GM18505 (cell line): ENCODE measurements at regions not wholly inside any gene's neighbourhood (a gene's known extent, or its start where the extent isn't known, plus 50 kb on each side); places are given as distances from the start of the nearest gene placed in this dataset.
"Not testable (repeated sequence)": the region's sequence is repeated elsewhere in the genome, so short reads cannot be mapped to it uniquely, and the experiment has no call there.

ENCODE experiments used
- ATAC-seq: cut with Tn5 transposase; IDR thresholded peaks from one replicate; pipeline ENCODE4 v1.9.1; 2021; ENCODE audit not compliant: unreplicated experiment

DNA sequence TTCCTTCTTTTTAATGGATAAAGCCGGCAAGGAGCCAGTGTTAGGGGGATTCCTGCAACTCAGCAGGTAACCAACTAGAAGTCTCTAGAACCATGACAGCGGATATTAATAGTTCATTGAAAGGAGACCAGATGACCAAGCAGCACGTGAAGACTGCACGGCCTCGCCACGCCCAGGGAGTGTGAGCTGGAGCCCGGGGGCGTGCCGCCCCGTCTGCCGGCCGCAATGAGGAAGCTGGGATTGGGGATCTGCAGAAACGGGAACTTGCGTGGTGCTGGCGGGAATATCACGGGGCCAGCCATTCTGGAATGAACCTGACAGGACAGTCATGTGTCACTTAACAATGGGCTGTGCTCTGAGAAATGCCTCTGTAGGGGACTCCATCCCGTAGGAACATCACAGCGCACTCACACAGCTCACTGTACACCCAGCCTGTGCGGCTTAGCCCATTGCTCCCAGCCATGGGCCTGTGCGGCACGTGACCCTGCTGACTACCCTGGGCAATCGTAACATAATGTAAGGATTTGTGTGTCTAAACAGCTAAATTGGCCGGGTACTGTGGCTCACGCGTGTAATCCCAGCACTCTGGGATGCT is 4092.8 kb upstream of the TPTE start:
- not testable (repeated sequence) for ATAC-seq

DNA sequence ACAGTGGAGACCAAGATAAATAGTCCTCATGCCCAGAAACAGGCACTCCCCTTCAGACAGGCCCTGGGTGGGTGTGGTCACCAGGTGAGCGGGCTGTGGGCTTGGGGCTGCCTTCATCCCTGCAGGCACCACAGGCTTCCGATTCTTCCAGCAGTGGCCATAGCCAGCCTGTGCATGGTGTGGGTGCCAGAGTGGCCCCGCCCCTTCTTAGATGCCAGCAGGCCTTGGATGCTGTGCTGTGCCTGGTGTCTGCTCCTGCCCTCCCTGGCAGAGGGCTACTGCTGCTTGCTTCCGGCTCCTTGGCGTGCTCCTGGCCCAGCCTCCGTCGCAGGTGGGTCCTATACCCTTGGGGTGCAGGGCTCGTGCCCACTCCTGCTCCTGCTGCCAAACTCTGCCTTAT is 4091.5 kb upstream of the TPTE start:
- ATAC-seq, result not testable (repeated sequence)

DNA sequence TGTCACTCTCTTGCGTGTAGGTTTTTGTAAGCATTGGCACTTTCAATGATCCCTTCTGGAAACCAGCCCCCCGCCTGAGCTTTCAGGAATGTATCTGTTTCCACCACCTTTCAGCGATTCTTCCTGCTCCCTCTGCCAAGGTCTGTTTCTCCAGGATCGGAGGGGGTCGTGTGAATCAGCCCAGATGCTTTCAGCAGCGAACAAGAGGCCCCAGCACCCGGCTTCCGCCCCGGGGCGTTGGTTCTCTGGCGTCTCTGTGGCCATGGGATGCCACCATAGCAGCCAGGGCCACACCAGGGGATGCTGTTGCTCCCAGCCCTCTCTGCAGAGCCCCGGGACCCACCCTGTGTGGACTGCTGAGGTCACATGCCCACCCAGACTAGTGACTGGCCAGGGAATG is 4088.2 kb upstream of the TPTE start:
- not testable (repeated sequence) for ATAC-seq

DNA sequence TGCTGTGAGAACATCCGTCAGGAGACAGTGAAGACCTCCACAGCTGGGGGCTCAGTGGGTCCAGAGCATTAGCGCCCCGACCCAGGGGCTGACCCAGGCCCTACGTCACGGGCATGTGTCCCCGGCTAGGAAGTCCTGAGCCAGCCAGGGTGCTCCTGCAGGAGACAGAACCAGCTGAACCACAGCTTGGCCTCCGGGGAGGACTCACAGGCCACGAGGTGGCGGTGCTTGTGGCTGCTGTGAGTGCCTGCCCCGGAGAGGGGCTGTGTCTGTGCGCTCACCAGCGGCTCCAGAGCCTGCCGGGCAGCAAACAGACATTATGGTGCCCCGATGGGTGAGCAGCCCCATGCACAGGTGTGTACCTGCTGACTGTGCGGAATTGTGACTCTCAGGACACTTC is 4085.2 kb upstream of the TPTE start:
- not testable (repeated sequence) for ATAC-seq

DNA sequence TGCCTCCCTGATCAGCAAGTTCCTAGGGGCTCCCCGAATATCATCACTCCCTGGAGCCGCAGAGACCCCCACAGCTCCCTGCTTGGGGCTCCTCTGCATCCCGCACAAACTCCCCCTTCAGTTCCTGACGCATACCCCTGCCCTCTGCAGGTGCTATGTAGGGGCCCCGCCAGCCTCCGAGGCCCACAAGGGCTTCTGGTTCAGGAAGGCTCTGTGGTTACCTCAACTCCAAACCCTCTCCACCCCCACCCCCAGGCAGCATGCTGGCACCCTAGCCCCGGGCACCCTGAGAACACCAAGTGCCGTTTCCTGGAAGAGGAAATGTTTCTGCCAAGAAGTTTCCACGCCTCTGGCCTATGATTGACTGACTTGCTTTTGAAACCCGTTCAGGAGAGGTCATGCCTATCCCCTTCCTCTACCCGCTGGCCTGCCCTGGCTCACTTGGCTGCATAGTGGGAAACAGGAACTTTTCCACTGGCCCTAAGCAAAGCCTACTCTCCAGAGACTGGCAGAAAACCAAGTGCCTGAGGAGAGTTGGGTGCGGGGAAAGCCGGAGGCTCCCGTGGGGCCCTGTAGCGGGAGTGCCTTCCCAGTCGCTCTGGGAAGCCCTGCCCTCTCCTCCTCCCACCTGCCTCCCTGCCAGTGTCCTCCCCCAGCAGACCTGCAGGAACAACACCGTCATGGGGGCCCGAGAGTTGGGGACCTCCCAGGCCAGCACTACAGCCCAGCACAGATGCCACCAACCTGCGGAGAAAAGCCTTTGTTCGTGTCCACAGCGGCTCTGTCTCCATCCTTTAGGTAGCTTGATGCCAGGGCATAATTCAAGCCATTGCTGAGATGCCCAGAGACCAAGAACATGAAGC is 4084.2 kb upstream of the TPTE start:
- ATAC-seq, result not testable (repeated sequence)

GRCh38 chr21:6437834-6438187 is 4083.6 kb upstream of the TPTE start:
- not testable (repeated sequence) for ATAC-seq

- ATAC-seq, result not testable (repeated sequence)
Observed at GRCh38 chr21:6439058-6439457, 4082.3 kb upstream of the TPTE start.

- not testable (repeated sequence) for ATAC-seq
Observed at GRCh38 chr21:6454648-6455340, 4066.6 kb upstream of the TPTE start.

DNA sequence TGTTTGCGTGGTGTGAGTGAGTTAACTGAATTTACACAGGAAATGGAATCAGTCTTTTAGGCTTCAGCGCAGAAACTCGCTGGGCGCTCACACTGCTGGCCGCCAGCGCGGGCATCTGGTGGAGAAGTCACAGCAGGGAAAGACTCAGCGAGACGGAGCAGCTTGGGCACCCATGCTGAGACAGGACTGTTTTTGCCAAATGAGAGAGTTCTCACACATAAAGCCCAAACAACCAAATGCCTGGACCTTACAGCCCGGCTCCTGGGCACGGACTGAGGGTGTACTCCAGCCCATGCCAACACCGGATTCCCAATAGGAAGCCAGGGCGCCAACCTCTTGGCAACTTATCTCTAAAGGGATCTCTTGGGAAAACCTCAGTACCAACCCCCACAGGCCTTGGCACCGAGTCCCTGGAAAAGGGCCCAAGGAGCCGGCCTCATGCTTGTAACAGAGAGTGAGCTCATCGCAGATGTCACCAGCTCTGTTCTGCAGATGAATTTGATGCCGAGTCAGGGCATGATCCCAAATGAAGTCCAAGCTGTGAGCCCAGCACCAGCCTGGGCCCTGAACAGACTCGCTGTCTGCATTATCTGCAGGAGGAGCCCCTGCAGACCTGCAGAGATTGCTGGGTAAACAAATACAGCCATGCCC is 4065.2 kb upstream of the TPTE start:
- ATAC-seq, result not testable (repeated sequence)

- not testable (repeated sequence) for ATAC-seq
Observed at GRCh38 chr21:6459761-6460160, 4061.6 kb upstream of the TPTE start.

- ATAC-seq, result not testable (repeated sequence)
Observed at GRCh38 chr21:6461358-6461757, 4060.0 kb upstream of the TPTE start.

GRCh38 chr21:6464419-6464818 is 4057.0 kb upstream of the TPTE start:
- ATAC-seq, result not testable (repeated sequence)

DNA sequence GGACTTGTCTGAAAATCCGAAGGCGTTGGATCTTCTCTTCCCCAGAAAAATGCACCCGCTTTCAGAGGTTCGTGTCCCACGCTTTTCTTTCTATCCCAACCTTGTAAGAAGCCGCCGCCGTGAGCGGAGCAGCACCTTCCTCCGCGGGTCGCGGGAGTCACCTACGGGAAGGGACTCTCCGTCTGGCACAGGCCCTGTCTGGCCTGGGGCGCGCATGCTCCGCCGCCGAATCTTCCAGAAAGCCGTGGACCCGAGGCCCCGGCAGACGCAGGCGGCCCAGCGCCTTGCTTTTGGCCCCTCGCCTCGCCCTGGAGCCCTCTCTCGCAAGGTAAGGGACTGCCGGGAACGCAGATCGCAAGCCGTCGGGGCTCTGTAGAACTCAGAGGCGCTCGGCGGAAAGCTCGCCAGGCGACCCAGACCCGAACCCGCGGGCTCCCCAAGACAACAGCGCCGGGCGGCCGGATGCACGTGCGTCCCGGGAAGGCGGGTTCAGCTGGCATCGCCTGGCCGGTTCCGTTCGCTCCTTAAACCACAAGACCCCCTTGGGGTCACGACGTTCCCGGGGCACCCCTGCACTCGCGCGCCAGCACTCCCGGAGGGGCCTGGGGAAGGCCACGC is 4055.2 kb upstream of the TPTE start:
- not testable (repeated sequence) for ATAC-seq

DNA sequence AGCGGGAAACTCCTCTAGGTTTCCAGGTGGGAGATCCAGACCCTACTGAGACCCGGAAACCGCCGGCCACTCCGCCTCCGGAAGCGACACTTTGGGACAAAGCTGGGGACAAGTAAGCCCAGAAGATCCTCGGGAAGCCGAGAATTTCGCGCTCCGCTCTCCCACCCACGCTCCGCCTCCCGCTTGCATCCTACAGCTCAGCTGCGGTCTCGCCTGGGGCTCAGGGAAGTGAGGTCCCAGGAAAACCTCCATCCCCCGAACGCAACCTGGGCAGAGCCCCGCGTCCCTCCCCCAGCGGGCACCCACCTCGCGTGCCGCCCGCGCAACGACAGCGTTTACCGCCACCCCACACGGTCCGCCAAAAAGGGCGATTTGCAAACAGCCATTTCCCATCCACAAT is 4054.7 kb upstream of the TPTE start:
- ATAC-seq, result not testable (repeated sequence)

GRCh38 chr21:6467189-6467774 is 4054.1 kb upstream of the TPTE start:
- ATAC-seq, result not testable (repeated sequence)

DNA sequence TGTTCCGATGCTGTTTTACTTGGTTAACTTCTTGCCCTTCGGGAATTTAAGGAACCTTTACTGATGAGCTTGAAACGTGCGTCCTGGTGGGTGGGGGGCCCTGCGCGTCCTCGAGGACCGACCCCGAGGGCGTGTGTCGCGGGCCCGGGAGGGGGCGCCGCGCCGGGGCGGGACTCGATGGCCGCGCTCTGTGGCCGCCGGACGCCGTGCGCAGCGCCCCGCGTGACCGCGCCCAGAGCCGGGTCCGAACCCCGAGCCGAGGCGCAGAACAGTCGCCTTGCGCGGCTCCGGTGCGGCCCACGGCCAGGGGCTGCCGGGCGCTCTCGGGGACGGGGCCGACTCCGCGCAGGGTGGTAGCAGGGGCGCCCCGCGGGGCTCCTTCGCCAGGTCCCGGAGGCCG is 4053.5 kb upstream of the TPTE start:
- not testable (repeated sequence) for ATAC-seq

- not testable (repeated sequence) for ATAC-seq
Observed at GRCh38 chr21:6468331-6468860, 4053.0 kb upstream of the TPTE start.

- not testable (repeated sequence) for ATAC-seq
Observed at GRCh38 chr21:6474250-6474968, 4047.0 kb upstream of the TPTE start.

DNA sequence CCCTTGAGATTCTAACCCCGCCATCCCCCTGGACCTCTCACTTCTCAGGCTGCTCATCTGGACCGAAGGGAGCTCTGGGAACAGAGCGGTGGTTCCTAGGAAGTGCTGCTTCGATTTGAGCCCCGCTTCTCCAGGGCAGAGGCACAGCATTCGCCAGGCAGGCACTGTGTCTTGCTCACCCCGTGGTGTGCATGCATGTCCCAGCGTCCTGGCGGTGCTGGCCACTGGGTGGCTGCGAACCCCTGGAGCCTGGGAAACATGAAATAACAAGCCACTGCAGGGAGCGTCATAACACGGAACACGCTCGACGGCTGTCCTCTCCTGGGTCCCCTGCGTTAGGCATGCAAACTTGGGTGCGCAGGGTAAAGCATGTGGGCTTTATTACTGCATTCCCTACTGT is 4040.3 kb upstream of the TPTE start:
- ATAC-seq, result not testable (repeated sequence)
